Panc1 (cell line): ENCODE measurements at regions not wholly inside any gene's neighbourhood (a gene's known extent, or its start where the extent isn't known, plus 50 kb on each side); places are given as distances from the start of the nearest gene placed in this dataset.

Experiments used
- ATAC-seq: fragments of 200-7000 bp; cut with Tn5 transposase; 2 replicates; pipeline ENCODE4 v1.9.1; 2020; ENCODE audit warnings: mild to moderate bottlenecking, moderate library complexity
- BruUV-seq: library from RNA; stranded (reverse); fragments of 400-500 nt; replicated peaks from 2 replicates; lab custom pipeline; 2021; lab: Mats Ljungman, UMichigan
- CTCF ChIA-PET: fragments of 300-600 bp; sonication (Branson Sonifier 250); formaldehyde crosslinking; loops from one replicate; lab custom pipeline; 2022; ENCODE audit warnings: antibody characterized with exemption; lab: Charles Lee
- POLR2A ChIA-PET: fragments of 300-600 bp; sonication (Branson Sonifier 250); formaldehyde crosslinking; loops from one replicate; lab custom pipeline; 2022; ENCODE audit warnings: antibody characterized with exemption; lab: Charles Lee
- DNase-seq: peaks from one replicate; pipeline ENCODE4 v3.0.0-alpha.2; 2010; ENCODE audit warnings: low read depth, low spot score
- H3K27ac ChIP-seq: 2 replicates; pipeline ENCODE4 v1.5.1; 2011; ENCODE audit warnings: mild to moderate bottlenecking, low read length, inconsistent platforms
- H3K27me3 ChIP-seq: fragments of 200-500 bp; sonication (Bioruptor generic); 2 replicates; pipeline ENCODE4 v1.6.0; 2014; ENCODE audit warnings: low read length, inconsistent platforms; ENCODE audit not compliant: control insufficient read depth, insufficient read depth
- H3K36me3 ChIP-seq: fragments of 200-500 bp; sonication (Bioruptor generic); 2 replicates; pipeline ENCODE4 v1.5.1; 2014; ENCODE audit warnings: inconsistent platforms, mild to moderate bottlenecking, low read length, moderate library complexity; ENCODE audit not compliant: control insufficient read depth, insufficient read depth
- H3K4me1 ChIP-seq: 2 replicates; pipeline ENCODE4 v1.5.1; 2011; ENCODE audit warnings: inconsistent platforms, mild to moderate bottlenecking, low read length, moderate library complexity; ENCODE audit not compliant: control insufficient read depth, insufficient read depth
- H3K4me3 ChIP-seq, 2 experiments: 2 replicates each; pipeline ENCODE4 v1.5.1; 2011 to 2012; ENCODE audit warnings: low read depth in 2 of 2, low read length in 2 of 2, mild to moderate bottlenecking in 2 of 2, inconsistent platforms in 1 of 2, moderate library complexity in 1 of 2
- H3K9me3 ChIP-seq: fragments of 200-500 bp; sonication (Bioruptor generic); 2 replicates; pipeline ENCODE4 v1.5.1; 2014; ENCODE audit warnings: low read depth, mild to moderate bottlenecking, inconsistent platforms, low read length, moderate library complexity; ENCODE audit not compliant: control insufficient read depth, insufficient read depth
- CTCF ChIP-seq: fragments of 450-650 bp; IDR thresholded peaks from 2 replicates; pipeline ENCODE4 v1.5.1; 2017; ENCODE audit warnings: mild to moderate bottlenecking
- POLR2AphosphoS5 ChIP-seq: IDR thresholded peaks from 2 replicates; pipeline ENCODE4 v1.6.1; 2012; ENCODE audit warnings: mild to moderate bottlenecking, low read depth, low read length, moderate library complexity
- REST ChIP-seq, 2 experiments: IDR thresholded peaks; 2 replicates each; pipeline ENCODE4 v1.6.1; 2011 to 2012; ENCODE audit warnings: low read depth in 2 of 2, control low read depth in 1 of 2, low read length in 1 of 2, mild to moderate bottlenecking in 1 of 2, moderate library complexity in 1 of 2; ENCODE audit not compliant: insufficient read depth in 1 of 2
- SIN3A ChIP-seq: IDR thresholded peaks from 2 replicates; pipeline ENCODE4 v1.6.1; 2012; ENCODE audit warnings: low read depth, mild to moderate bottlenecking, low read length, moderate library complexity, borderline replicate concordance; ENCODE audit not compliant: insufficient read depth
- TCF7L2 ChIP-seq: IDR thresholded peaks from 2 replicates; pipeline ENCODE4 v1.6.1; 2011; ENCODE audit warnings: mild to moderate bottlenecking, low read depth, low read length, inconsistent platforms
- in situ Hi-C: cut with HindIII; loops from 2 replicates; pipeline ENCODE4 v1.10.0; 2016; ENCODE audit warnings: low sequenced_read_pairs, low pct_unique_long_range_greater_than_20kb
- intact Hi-C: fragments of 100-400 bp; cut with micrococcal nuclease; formaldehyde crosslinking; loops from one replicate; pipeline ENCODE4 v1.10.0; 2022; ENCODE audit not compliant: unreplicated experiment

- CTCF ChIA-PET: no interaction called here
- Histone ChIP-seq H3K27ac (no peak overlapping the region), H3K36me3 (no peaks in the 10 kb centered on the region), H3K9me3 (no peaks in the 10 kb centered on the region), H3K4me1 (no peaks in the 10 kb centered on the region), H3K4me3 (no peak overlapping the region), H3K27me3 (no peaks in the 10 kb centered on the region)
- in situ Hi-C loops (no loop called here), intact Hi-C loops (no loop called here)
- no peak for ATAC-seq
- BruUV-seq: no TSS peak
- POLR2A ChIA-PET: no interaction called here
- DNase-seq: no peak
- TF ChIP-seq POLR2AphosphoS5 (no peak), SIN3A (no peak), CTCF (no peak), TCF7L2 (no peak), REST (IDR thresholded peaks at IDR 0.05; ENCODE audit: insufficient read depth in 1 of 2, low read depth in 2 of 2, low read length in 1 of 2) (no peak)
Measured at GRCh38 chr1:55412060-55412459, 196.9 kb upstream of the USP24 start.

- no peak for ATAC-seq
- BruUV-seq: no TSS peak
- no peaks in the 10 kb centered on the region for H3K9me3 ChIP-seq
- no peak overlapping the region for H3K4me3 ChIP-seq
- in situ Hi-C loops (no loop called here), intact Hi-C loops (no loop called here)
- no peak for TF ChIP-seq SIN3A
- TF ChIP-seq POLR2AphosphoS5: no peak
- no peak for TF ChIP-seq TCF7L2
- no peak for TF ChIP-seq CTCF
- TF ChIP-seq REST (IDR thresholded peaks at IDR 0.05; ENCODE audit: insufficient read depth in 1 of 2, low read depth in 2 of 2, low read length in 1 of 2): no peak
- no peaks in the 10 kb centered on the region for H3K4me1 ChIP-seq
- no peak overlapping the region for H3K27ac ChIP-seq
- ChIA-PET POLR2A (no interaction called here), CTCF (no interaction called here)
- H3K36me3 ChIP-seq: no peaks in the 10 kb centered on the region
- DNase-seq: no peak
- no peaks in the 10 kb centered on the region for H3K27me3 ChIP-seq
Measured at GRCh38 chr1:55402671-55403464, 187.7 kb upstream of the USP24 start.
